Ovary (tissue), 3 donors: ENCODE measurements at regions not wholly inside any gene's neighbourhood (a gene's known extent, or its start where the extent isn't known, plus 50 kb on each side); places are given as distances from the start of the nearest gene placed in this dataset.

Source experiments
- CTCF ChIP-seq, 3 donors: fragments of 450-650 bp in 2 of 3; fragments of 200-600 bp in 1 of 3; IDR thresholded peaks; one replicate each; pipeline versions ENCODE4 v1.5.1 to v1.8.0; 2016 to 2022; ENCODE audit warnings: antibody characterized with exemption in 3 of 3, mild to moderate bottlenecking in 1 of 3
- EP300 ChIP-seq: sonication (generic); formaldehyde crosslinking; IDR thresholded peaks from one replicate; pipeline ENCODE4 v1.6.1; 2017; ENCODE audit warnings: antibody characterized with exemption
- POLR2A ChIP-seq: fragments of 450-650 bp; IDR thresholded peaks from one replicate; pipeline ENCODE4 v1.6.1; 2017; ENCODE audit warnings: antibody characterized with exemption, mild to moderate bottlenecking, moderate library complexity
- donor health status: DM: no; HTN: no; CAD: no.

DNA sequence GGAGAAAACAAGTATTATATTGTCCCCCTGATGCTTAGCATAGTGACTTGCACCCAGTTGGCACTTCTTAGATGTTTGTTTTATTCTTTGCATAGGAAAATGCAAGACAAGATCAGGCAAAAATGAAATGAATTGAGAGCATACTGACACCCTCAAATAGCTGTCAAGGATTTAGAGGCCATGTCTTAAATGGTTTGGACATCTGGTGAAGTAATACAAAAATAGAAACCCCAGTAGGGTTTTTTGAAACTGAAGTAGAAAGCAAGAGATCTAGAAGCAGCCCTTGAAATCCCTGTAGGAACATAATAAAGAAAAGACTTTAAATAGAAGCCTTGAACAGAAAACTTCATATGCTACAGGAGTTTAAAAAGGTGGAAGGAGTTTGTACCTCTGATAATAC is 174.3 kb downstream of the ANXA1 start:
- no peak for TF ChIP-seq CTCF (IDR thresholded peaks at IDR 0.05)
- no peak for TF ChIP-seq POLR2A
- TF ChIP-seq EP300 = no peak
